ENCODE measurements at regions not wholly inside any gene's neighbourhood (a gene's known extent, or its start where the extent isn't known, plus 50 kb on each side); places are given as distances from the start of the nearest gene placed in this dataset.

GRCh38 chr3:72212396-72212795 lies 427.4 kb upstream of the PROK2 start:
- Mint-ChIP-seq H3K4me1 (peaks cover 11% of the 10 kb centered on the region; the same call in 2 of the 3 replicates), H3K27me3 (ENCODE audit: insufficient read depth, low read depth, poor library complexity) (peaks cover 2% of the 10 kb centered on the region), H3K4me3 (no peak overlapping the region), H3K36me3 (ENCODE audit: low read depth) (no peaks in the 10 kb centered on the region), H3K9me3 (no peaks in the 10 kb centered on the region; the same call in 2 of the 3 replicates), H3K27ac (no peak overlapping the region)
- Histone ChIP-seq H2AFZ (no peak overlapping the region), H3K4me3 (no peak overlapping the region), H3F3A (replicated peaks; ENCODE audit: low read depth) (no peaks in the 10 kb centered on the region), H3K9me2 (ENCODE audit: insufficient read depth) (no peaks in the 10 kb centered on the region; the same call in 1 of the 2 replicates), H3K27ac (ENCODE audit: low read depth) (no peak overlapping the region), H3K79me2 (replicated peaks; ENCODE audit: insufficient read depth) (no peaks in the 10 kb centered on the region), H4K20me1 (replicated peaks; ENCODE audit: insufficient read depth) (no peaks in the 10 kb centered on the region), H3K4me1 (ENCODE audit: insufficient read depth) (no peaks in the 10 kb centered on the region), H3K27me3 (ENCODE audit: insufficient read depth) (no peaks in the 10 kb centered on the region), H3K4me2 (no peak overlapping the region), H3K36me3 (ENCODE audit: insufficient read depth) (no peaks in the 10 kb centered on the region)
- TF ChIP-seq ZNF331 (CRISPR knock-in tag; IDR thresholded peaks at IDR 0.05; ENCODE audit: low read depth): no peak
- no peak for TF ChIP-seq ETS1 (IDR thresholded peaks at IDR 0.05)
- TF ChIP-seq POLR2AphosphoS5 (IDR thresholded peaks at IDR 0.05; ENCODE audit: low read depth): no peak
- TF ChIP-seq NANOG (IDR thresholded peaks at IDR 0.05; ENCODE audit: borderline replicate concordance): no peak
- no peak for TF ChIP-seq CTCF (conservative IDR thresholded peaks at IDR 0.05; ENCODE audit: low read depth in 2 of 2)
- TF ChIP-seq REST (IDR thresholded peaks at IDR 0.05; ENCODE audit: unreplicated experiment): no peak
- TF ChIP-seq JUNB (IDR thresholded peaks at IDR 0.05; ENCODE audit: unreplicated experiment): no peak
- no peak for TF ChIP-seq ZNF114 (CRISPR knock-in tag; IDR thresholded peaks at IDR 0.05)
- no peak for TF ChIP-seq ZNF462 (CRISPR knock-in tag; IDR thresholded peaks at IDR 0.05)
- no peak for TF ChIP-seq EZH2phosphoT487 (IDR thresholded peaks at IDR 0.05; ENCODE audit: unreplicated experiment)
- TF ChIP-seq STAT1 (IDR thresholded peaks at IDR 0.05; ENCODE audit: unreplicated experiment): no peak
- TF ChIP-seq EZH2 (IDR thresholded peaks at IDR 0.05; ENCODE audit: low read depth, unreplicated experiment): no peak
- TF ChIP-seq CREB1 (CRISPR knock-in tag; IDR thresholded peaks at IDR 0.05; ENCODE audit: low read depth): no peak
- no peak for ATAC-seq
- DNase-seq (ENCODE audit: low spot score): no peak
